HG03103 (cell line): ENCODE measurements at regions not wholly inside any gene's neighbourhood (a gene's known extent, or its start where the extent isn't known, plus 50 kb on each side); places are given as distances from the start of the nearest gene placed in this dataset.

ENCODE experiments used
- ATAC-seq: cut with Tn5 transposase; IDR thresholded peaks from one replicate; pipeline ENCODE4 v1.9.1; 2021; ENCODE audit warnings: low read depth; ENCODE audit not compliant: unreplicated experiment

DNA sequence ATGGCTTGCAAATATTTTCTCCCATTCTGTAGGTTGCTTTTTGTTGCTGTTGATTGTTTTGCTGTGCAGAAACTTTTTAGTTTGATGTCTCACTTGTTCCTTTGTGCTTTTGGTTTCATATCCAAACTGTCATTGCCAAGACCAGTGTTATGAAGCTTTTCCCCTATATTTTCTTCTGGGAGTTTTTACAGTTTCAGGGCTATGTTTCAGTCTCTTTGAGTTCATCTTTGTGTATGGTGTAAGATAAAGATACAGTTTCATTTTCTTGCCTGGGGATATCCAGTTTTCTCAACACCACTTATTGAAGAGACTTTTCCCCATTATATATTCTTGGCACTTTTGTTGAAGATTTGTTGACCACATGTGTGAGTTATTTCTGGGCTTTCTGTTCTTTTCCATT is 139.9 kb downstream of the MRPL57 start:
- no peak for ATAC-seq

DNA sequence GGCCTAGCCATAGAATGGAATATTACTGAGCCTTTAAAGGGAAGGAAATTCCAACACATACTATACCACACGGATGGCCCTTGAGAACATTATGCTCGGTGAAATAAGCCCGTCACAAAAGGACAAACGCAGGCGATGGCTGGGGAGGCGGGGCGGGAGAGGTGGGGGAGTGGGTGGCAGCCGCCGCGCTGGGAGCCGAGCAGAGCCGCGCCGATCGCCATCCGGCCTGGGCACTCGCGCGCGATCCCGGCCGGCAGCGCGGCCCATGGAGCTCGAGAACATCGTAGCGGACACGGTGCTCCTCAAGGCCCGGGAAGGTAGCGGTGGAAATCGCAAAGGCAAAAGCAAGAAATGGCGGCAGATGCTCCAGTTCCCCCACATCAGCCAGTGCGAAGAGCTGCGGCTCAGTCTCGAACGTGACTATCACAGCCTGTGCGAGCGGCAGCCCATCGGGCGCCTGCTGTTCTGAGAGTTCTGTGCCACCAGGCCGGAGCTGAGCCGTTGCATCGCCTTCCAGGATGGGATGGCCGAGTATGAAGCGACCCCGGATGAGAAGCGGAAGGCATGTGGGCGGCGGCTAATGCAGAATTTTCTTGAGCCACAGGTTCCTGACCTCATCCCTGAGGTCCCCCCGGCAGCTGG is 140.1 kb downstream of the ZDHHC20 start:
- ATAC-seq, result no peak

GRCh38 chr13:21319869-21320641 is 139.0 kb downstream of the ZDHHC20 start:
- ATAC-seq, result no peak

DNA sequence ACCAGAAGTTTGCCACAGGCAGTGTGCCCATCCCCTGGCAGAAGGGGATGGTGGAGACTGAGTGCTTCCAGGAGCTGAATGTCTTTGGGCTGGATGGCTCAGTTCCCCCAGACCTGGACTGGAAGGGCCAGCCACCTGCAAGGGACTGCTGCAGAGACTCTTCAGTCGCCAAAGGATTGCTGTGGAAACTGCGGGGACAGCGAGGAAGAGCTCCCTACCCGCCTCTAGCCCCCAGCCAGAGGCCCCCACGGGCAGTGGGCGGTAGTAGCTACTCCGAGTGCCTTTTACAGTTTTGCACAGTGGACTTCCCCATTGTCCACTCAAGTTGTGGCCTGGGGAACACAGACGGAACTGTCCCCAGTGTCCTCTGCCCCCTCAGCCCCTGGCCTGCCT is 138.5 kb downstream of the ZDHHC20 start:
- ATAC-seq, result no peak

GRCh38 chr13:21321269-21321668 is 137.8 kb downstream of the ZDHHC20 start:
- no peak for ATAC-seq

DNA sequence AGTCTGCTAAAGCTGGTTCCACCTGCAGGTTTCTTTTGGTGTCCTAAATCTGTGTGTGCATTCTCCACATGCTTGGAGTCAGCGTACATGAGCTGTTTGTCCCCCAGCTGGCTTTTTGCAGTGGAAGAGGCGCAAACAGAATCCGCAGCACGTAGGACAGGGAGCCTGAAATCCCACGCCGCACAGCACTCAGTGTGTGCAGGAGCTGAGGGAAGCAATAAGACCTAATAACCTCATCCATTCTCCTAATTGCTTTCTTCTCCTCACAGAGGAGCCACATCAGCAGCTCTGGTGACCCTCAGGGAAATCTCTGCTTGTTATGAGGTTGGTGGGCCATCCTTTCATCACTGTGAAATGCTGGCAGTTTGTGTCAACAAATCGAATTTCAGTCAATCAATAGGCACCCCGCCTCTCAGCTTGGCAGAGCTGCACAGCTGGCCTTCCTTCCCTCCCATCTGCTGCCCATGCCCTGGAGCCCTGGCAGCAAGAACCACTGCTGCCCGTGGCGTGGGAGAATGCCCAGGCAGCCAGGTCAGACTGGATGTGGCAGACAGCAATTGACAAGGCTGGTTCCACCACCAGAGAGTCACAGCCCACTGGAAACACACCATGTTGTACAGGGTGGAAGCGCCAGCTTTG is 136.7 kb downstream of the ZDHHC20 start:
- no peak for ATAC-seq
